BLaER1 treated with 17β-estradiol and CSF1 and Interleukin-3, amounts not matched to agents 10 nM and 100 nM (cell line): ENCODE measurements at regions not wholly inside any gene's neighbourhood (a gene's known extent, or its start where the extent isn't known, plus 50 kb on each side); places are given as distances from the start of the nearest gene placed in this dataset.

ENCODE experiments used
- H3K27ac ChIP-seq, 11 experiments: shearing (Covaris generic); formaldehyde crosslinking; 2 replicates each; pipeline ENCODE4 v1.8.1; 2022
- H3K27me3 ChIP-seq, 11 experiments: shearing (Covaris generic); formaldehyde crosslinking; 2 replicates each; pipeline ENCODE4 v1.8.1; 2022
- H3K36me3 ChIP-seq, 11 experiments: shearing (Covaris generic); formaldehyde crosslinking; 2 replicates each; pipeline ENCODE4 v1.8.1; 2022
- H3K4me1 ChIP-seq, 10 experiments: shearing (Covaris generic); formaldehyde crosslinking; 2 replicates each; pipeline ENCODE4 v1.8.1; 2022
- H3K4me2 ChIP-seq, 11 experiments: shearing (Covaris generic); formaldehyde crosslinking; 2 replicates each; pipeline ENCODE4 v1.8.1; 2022
- H3K4me3 ChIP-seq, 10 experiments: shearing (Covaris generic); formaldehyde crosslinking; 2 replicates each; pipeline ENCODE4 v1.8.1; 2022
- H3K9ac ChIP-seq, 11 experiments: shearing (Covaris generic); formaldehyde crosslinking; 2 replicates each; pipeline ENCODE4 v1.8.1; 2022
- H3K9me3 ChIP-seq, 11 experiments: shearing (Covaris generic); formaldehyde crosslinking; replicated peaks in 1 of 11; 2 replicates each; pipeline ENCODE4 v1.8.1; 2022
- H4K20me1 ChIP-seq, 11 experiments: shearing (Covaris generic); formaldehyde crosslinking; 2 replicates each; pipeline ENCODE4 v1.8.1; 2022
- Cebpa-rat ChIP-seq, 11 experiments: shearing (Covaris generic); IDR thresholded peaks; 2 replicates each; pipeline ENCODE4 v1.8.1; 2022

GRCh38 chr11:23403210-23404185 lies 543.2 kb upstream of the CCDC179 start:
- H3K36me3 ChIP-seq: no peaks in the 10 kb centered on the region
- H3K4me1 ChIP-seq: no peaks in the 10 kb centered on the region
- no peaks in the 10 kb centered on the region for H4K20me1 ChIP-seq
- H3K9me3 ChIP-seq: peaks cover 29 to 35% (median 32%) of the 10 kb centered on the region in 11 experiments; a peak in 21 of 22 replicates
- H3K27me3 ChIP-seq: no peaks in the 10 kb centered on the region
- no peak overlapping the region for H3K27ac ChIP-seq
- no peak for TF ChIP-seq Cebpa-rat (IDR thresholded peaks at IDR 0.05)
- no peak overlapping the region for H3K4me3 ChIP-seq
- no peak overlapping the region for H3K9ac ChIP-seq
- H3K4me2 ChIP-seq: no peak overlapping the region

GRCh38 chr11:23404225-23405160 lies 544.2 kb upstream of the CCDC179 start:
- no peak for TF ChIP-seq Cebpa-rat (IDR thresholded peaks at IDR 0.05)
- H3K4me3 ChIP-seq: no peak overlapping the region
- peaks cover 29 to 42% (median 32%) of the 10 kb centered on the region in 11 experiments; a peak in 21 of 22 replicates for H3K9me3 ChIP-seq
- H3K4me2 ChIP-seq: no peak overlapping the region
- H3K36me3 ChIP-seq: no peaks in the 10 kb centered on the region
- H3K4me1 ChIP-seq: no peaks in the 10 kb centered on the region
- no peaks in the 10 kb centered on the region for H4K20me1 ChIP-seq
- H3K27me3 ChIP-seq: no peaks in the 10 kb centered on the region
- H3K9ac ChIP-seq: no peak overlapping the region
- no peak overlapping the region for H3K27ac ChIP-seq

- Histone ChIP-seq H3K4me3 (no peak overlapping the region), H3K9ac (no peak overlapping the region), H3K27me3 (no peaks in the 10 kb centered on the region), H3K4me2 (no peak overlapping the region), H4K20me1 (no peaks in the 10 kb centered on the region), H3K27ac (no peak overlapping the region), H3K9me3 (peaks cover 29 to 42% (median 33%) of the 10 kb centered on the region in 11 experiments; a peak in 21 of 22 replicates), H3K4me1 (no peaks in the 10 kb centered on the region), H3K36me3 (no peaks in the 10 kb centered on the region)
- TF ChIP-seq Cebpa-rat (IDR thresholded peaks at IDR 0.05): no peak
These were observed 545.2 kb upstream of the CCDC179 start for GRCh38 chr11:23405350-23405937.

GRCh38 chr11:23406131-23406819 lies 546.0 kb upstream of the CCDC179 start:
- no peak overlapping the region for H3K9ac ChIP-seq
- no peaks in the 10 kb centered on the region for H3K4me1 ChIP-seq
- no peaks in the 10 kb centered on the region for H3K27me3 ChIP-seq
- no peaks in the 10 kb centered on the region for H3K36me3 ChIP-seq
- H3K4me2 ChIP-seq: no peak overlapping the region
- no peak for TF ChIP-seq Cebpa-rat (IDR thresholded peaks at IDR 0.05)
- peaks cover 29 to 47% (median 33%) of the 10 kb centered on the region in 11 experiments; a peak in 21 of 22 replicates for H3K9me3 ChIP-seq
- no peak overlapping the region for H3K27ac ChIP-seq
- H3K4me3 ChIP-seq: no peak overlapping the region
- no peaks in the 10 kb centered on the region for H4K20me1 ChIP-seq

- TF ChIP-seq Cebpa-rat (IDR thresholded peaks at IDR 0.05): no peak
- no peaks in the 10 kb centered on the region for H3K27me3 ChIP-seq
- no peaks in the 10 kb centered on the region for H3K36me3 ChIP-seq
- H3K9me3 ChIP-seq: peaks cover 0 to 12% (median 0%) of the 10 kb centered on the region in 11 experiments; a peak in 4 of 22 replicates
- H3K9ac ChIP-seq: no peak overlapping the region
- H3K4me1 ChIP-seq: no peaks in the 10 kb centered on the region
- H3K4me2 ChIP-seq: no peak overlapping the region
- H3K4me3 ChIP-seq: no peak overlapping the region
- no peaks in the 10 kb centered on the region for H4K20me1 ChIP-seq
- H3K27ac ChIP-seq: no peak overlapping the region
These were observed 552.8 kb upstream of the CCDC179 start for GRCh38 chr11:23413057-23413456.

- TF ChIP-seq Cebpa-rat (IDR thresholded peaks at IDR 0.05): no peak
- Histone ChIP-seq H4K20me1 (no peaks in the 10 kb centered on the region), H3K27ac (no peak overlapping the region), H3K9ac (no peak overlapping the region), H3K4me2 (no peak overlapping the region), H3K4me1 (no peaks in the 10 kb centered on the region), H3K36me3 (no peaks in the 10 kb centered on the region), H3K9me3 (no peaks in the 10 kb centered on the region), H3K4me3 (no peak overlapping the region), H3K27me3 (no peaks in the 10 kb centered on the region)
These were observed 562.8 kb upstream of the CCDC179 start for GRCh38 chr11:23423104-23423503.

- no peaks in the 10 kb centered on the region for H3K36me3 ChIP-seq
- no peaks in the 10 kb centered on the region for H3K27me3 ChIP-seq
- H3K9me3 ChIP-seq: no peaks in the 10 kb centered on the region
- H3K9ac ChIP-seq: no peak overlapping the region
- no peak overlapping the region for H3K27ac ChIP-seq
- TF ChIP-seq Cebpa-rat (IDR thresholded peaks at IDR 0.05): no peak
- no peak overlapping the region for H3K4me3 ChIP-seq
- H4K20me1 ChIP-seq: no peaks in the 10 kb centered on the region
- H3K4me2 ChIP-seq: no peak overlapping the region
- H3K4me1 ChIP-seq: no peaks in the 10 kb centered on the region
These were observed 563.4 kb upstream of the CCDC179 start for GRCh38 chr11:23423656-23424055.

- Histone ChIP-seq H3K4me3 (no peak overlapping the region), H4K20me1 (no peaks in the 10 kb centered on the region), H3K36me3 (no peaks in the 10 kb centered on the region), H3K4me1 (no peaks in the 10 kb centered on the region), H3K27ac (no peak overlapping the region), H3K27me3 (no peaks in the 10 kb centered on the region), H3K4me2 (no peak overlapping the region), H3K9me3 (no peaks in the 10 kb centered on the region), H3K9ac (no peak overlapping the region)
- TF ChIP-seq Cebpa-rat (IDR thresholded peaks at IDR 0.05): no peak
These were observed 565.1 kb upstream of the CCDC179 start for GRCh38 chr11:23425381-23425780.
